IMR-90 (cell line): ENCODE measurements at regions not wholly inside any gene's neighbourhood (a gene's known extent, or its start where the extent isn't known, plus 50 kb on each side); places are given as distances from the start of the nearest gene placed in this dataset.

Experiments
- ATAC-seq: fragments of 200-7000 bp; cut with Tn5 transposase; 2 replicates; pipeline ENCODE4 v1.9.1; 2020; ENCODE audit warnings: low read depth, mild to moderate bottlenecking, moderate library complexity
- BruUV-seq: library from RNA; stranded (reverse); fragments of 400-500 nt; replicated peaks from 2 replicates; lab custom pipeline; 2021; lab: Mats Ljungman, UMichigan
- CTCF ChIA-PET: fragments of 300-600 bp; formaldehyde crosslinking; extraction: SDS; loops from one replicate; lab custom pipeline; 2021; ENCODE audit warnings: antibody characterized with exemption; lab: Yijun Ruan, JAX
- POLR2A ChIA-PET: fragments of 300-600 bp; sonication (Branson Sonifier 250); formaldehyde crosslinking; loops from one replicate; lab custom pipeline; 2022; ENCODE audit warnings: antibody characterized with exemption; ENCODE audit not compliant: unreplicated experiment; lab: Charles Lee
- DNase-seq: peaks from one replicate; pipeline ENCODE4 v3.0.0; 2013
- H2AFZ ChIP-seq: replicated peaks from 2 replicates; pipeline ENCODE3; 2013; ENCODE audit warnings: low read length, mild to moderate bottlenecking; ENCODE audit not compliant: poor library complexity
- H2AK5ac ChIP-seq: 2 replicates; pipeline ENCODE4 v1.6.1; 2013; ENCODE audit warnings: low read depth, low read length, inconsistent platforms
- H2AK9ac ChIP-seq: replicated peaks from 2 replicates; pipeline ENCODE3; 2013; ENCODE audit warnings: mild to moderate bottlenecking, low read depth, low read length, moderate library complexity; ENCODE audit not compliant: poor library complexity
- H2BK120ac ChIP-seq: 2 replicates; pipeline ENCODE4 v1.6.1; 2013; ENCODE audit warnings: low read depth, low read length, inconsistent platforms
- H2BK15ac ChIP-seq: 3 replicates; pipeline ENCODE4 v1.6.1; 2013; ENCODE audit warnings: low read depth, low read length, inconsistent platforms
- H2BK20ac ChIP-seq: 2 replicates; pipeline ENCODE4 v1.6.1; 2013; ENCODE audit warnings: low read depth, mild to moderate bottlenecking, inconsistent platforms, low read length, moderate library complexity
- H2BK5ac ChIP-seq: 2 replicates; pipeline ENCODE4 v1.6.1; 2013; ENCODE audit warnings: mild to moderate bottlenecking, low read depth, low read length, inconsistent platforms; ENCODE audit not compliant: poor library complexity, severe bottlenecking
- H3K14ac ChIP-seq: replicated peaks from 2 replicates; pipeline ENCODE4 v1.6.1; 2013; ENCODE audit warnings: low read depth, low read length, inconsistent platforms
- H3K18ac ChIP-seq: 2 replicates; pipeline ENCODE4 v1.6.1; 2013; ENCODE audit warnings: low read depth, low read length, control low read depth
- H3K23ac ChIP-seq: 2 replicates; pipeline ENCODE4 v1.6.1; 2013; ENCODE audit warnings: low read depth, low read length, inconsistent platforms
- H3K27ac ChIP-seq: 2 replicates; pipeline ENCODE4 v1.5.1; 2013; ENCODE audit warnings: mild to moderate bottlenecking, control low read depth, low read length; ENCODE audit not compliant: insufficient read depth
- H3K27me3 ChIP-seq: 2 replicates; pipeline ENCODE4 v1.6.1; 2013; ENCODE audit warnings: low read length; ENCODE audit not compliant: control insufficient read depth, insufficient read depth
- H3K36me3 ChIP-seq: 2 replicates; pipeline ENCODE4 v1.6.1; 2013; ENCODE audit warnings: low read length, mixed read lengths; ENCODE audit not compliant: control insufficient read depth, insufficient read depth
- H3K4ac ChIP-seq: 2 replicates; pipeline ENCODE4 v1.6.1; 2013; ENCODE audit warnings: low read depth, low read length, inconsistent platforms
- H3K4me1 ChIP-seq: 2 replicates; pipeline ENCODE4 v1.6.1; 2013; ENCODE audit warnings: low read length, mixed read lengths; ENCODE audit not compliant: control insufficient read depth, insufficient read depth
- H3K4me2 ChIP-seq: 2 replicates; pipeline ENCODE4 v1.6.1; 2013; ENCODE audit warnings: low read depth, mild to moderate bottlenecking, control low read depth, low read length, moderate library complexity
- H3K4me3 ChIP-seq: 2 replicates; pipeline ENCODE4 v1.5.1; 2013; ENCODE audit warnings: low read depth, mild to moderate bottlenecking, control low read depth, low read length, moderate library complexity; ENCODE audit not compliant: insufficient read depth
- H3K56ac ChIP-seq: 2 replicates; pipeline ENCODE4 v1.6.1; 2013; ENCODE audit warnings: low read length, inconsistent platforms; ENCODE audit not compliant: insufficient read depth; ENCODE audit errors: extremely low read depth
- H3K79me1 ChIP-seq, 2 experiments: 2 replicates each; pipeline ENCODE4 v1.6.1; 2013; ENCODE audit warnings: low read length in 2 of 2, inconsistent platforms in 1 of 2, low read depth in 1 of 2
- H3K9ac ChIP-seq: 2 replicates; pipeline ENCODE4 v1.6.1; 2013; ENCODE audit warnings: low read depth, low read length, control low read depth
- H3K9me1 ChIP-seq: 2 replicates; pipeline ENCODE4 v1.6.1; 2013; ENCODE audit warnings: low read length, inconsistent platforms; ENCODE audit not compliant: insufficient read depth
- H3K9me3 ChIP-seq: 2 replicates; pipeline ENCODE4 v1.6.1; 2013; ENCODE audit warnings: low read length; ENCODE audit not compliant: control insufficient read depth, insufficient read depth
- H4K20me1 ChIP-seq: 2 replicates; pipeline ENCODE4 v1.6.1; 2013; ENCODE audit warnings: low read length, inconsistent platforms; ENCODE audit not compliant: insufficient read depth
- H4K5ac ChIP-seq: 2 replicates; pipeline ENCODE4 v1.6.1; 2013; ENCODE audit warnings: mild to moderate bottlenecking, low read depth, low read length, control low read depth
- H4K8ac ChIP-seq, 2 experiments: 2 replicates each; pipeline ENCODE4 v1.6.1; 2013; ENCODE audit warnings: low read depth in 2 of 2, low read length in 2 of 2, control low read depth in 1 of 2, inconsistent platforms in 1 of 2
- H4K91ac ChIP-seq: 2 replicates; pipeline ENCODE4 v1.6.1; 2013; ENCODE audit warnings: low read depth, low read length, inconsistent platforms; ENCODE audit not compliant: insufficient read depth
- CHD1 ChIP-seq: IDR thresholded peaks from 2 replicates; pipeline ENCODE4 v1.6.1; 2012; ENCODE audit warnings: low read depth, low read length, improper control_type of control experiment
- MAFK ChIP-seq: IDR thresholded peaks from 2 replicates; pipeline ENCODE4 v1.6.1; 2012; ENCODE audit warnings: low read depth, low read length, improper control_type of control experiment
- MXI1 ChIP-seq: IDR thresholded peaks from 2 replicates; pipeline ENCODE4 v1.6.1; 2012; ENCODE audit warnings: low read depth, mild to moderate bottlenecking, low read length, moderate library complexity, borderline replicate concordance
- POLR2A ChIP-seq: IDR thresholded peaks from 2 replicates; pipeline ENCODE4 v1.6.1; 2012; ENCODE audit warnings: mild to moderate bottlenecking, low read depth, low read length
- RAD21 ChIP-seq: IDR thresholded peaks from 2 replicates; pipeline ENCODE4 v1.6.1; 2012; ENCODE audit warnings: low read length, improper control_type of control experiment
- RCOR1 ChIP-seq: IDR thresholded peaks from 2 replicates; pipeline ENCODE4 v1.6.1; 2012; ENCODE audit warnings: mild to moderate bottlenecking, low read length, improper control_type of control experiment; ENCODE audit not compliant: insufficient replicate concordance
- SMC3 ChIP-seq: fragments of 150-350 bp; IDR thresholded peaks from 2 replicates; pipeline ENCODE4 v1.6.1; 2016; ENCODE audit warnings: low read depth, mild to moderate bottlenecking, antibody characterized with exemption, low read length, moderate library complexity
- WGBS, 2 experiments: methylation state at CpG; one replicate each; pipeline versions ENCODE4 v1.1.5 to v1.1.7; 2013; ENCODE audit warnings: missing lambda C conversion rate in 2 of 2; ENCODE audit not compliant: insufficient read length in 1 of 2; ENCODE audit errors: extremely low coverage in 2 of 2; 5-methylcytosine and 5-hydroxymethylcytosine counted together
- dilution Hi-C: fragments of 300-500 bp; cut with HindIII; formaldehyde crosslinking; loops from one replicate; pipeline ENCODE4 v1.14.3; 2018; ENCODE audit warnings: low sequenced_read_pairs; ENCODE audit not compliant: unreplicated experiment
- in situ Hi-C: fragments of 300-500 bp; cut with MboI; formaldehyde crosslinking; loops from 3 replicates; pipeline ENCODE4 v1.14.3; 2019; ENCODE audit warnings: low sequenced_read_pairs, inconsistent platforms, mixed read lengths
- intact Hi-C: fragments of 100-400 bp; cut with micrococcal nuclease; formaldehyde crosslinking; loops from 2 replicates; pipeline ENCODE4 v1.10.0; 2022
- TF ChIP-seq, protein P1 (sequence below): fragments of 150-350 bp; IDR thresholded peaks from 2 replicates; pipeline ENCODE4 v1.6.1; 2017; ENCODE audit warnings: mild to moderate bottlenecking, antibody characterized with exemption, low read length, low read depth
- TF ChIP-seq, protein P2 (sequence below): conservative IDR thresholded peaks from 2 replicates; pipeline ENCODE4 v1.5.1; 2012; ENCODE audit warnings: mild to moderate bottlenecking, low read depth, low read length, improper control_type of control experiment

DNA sequence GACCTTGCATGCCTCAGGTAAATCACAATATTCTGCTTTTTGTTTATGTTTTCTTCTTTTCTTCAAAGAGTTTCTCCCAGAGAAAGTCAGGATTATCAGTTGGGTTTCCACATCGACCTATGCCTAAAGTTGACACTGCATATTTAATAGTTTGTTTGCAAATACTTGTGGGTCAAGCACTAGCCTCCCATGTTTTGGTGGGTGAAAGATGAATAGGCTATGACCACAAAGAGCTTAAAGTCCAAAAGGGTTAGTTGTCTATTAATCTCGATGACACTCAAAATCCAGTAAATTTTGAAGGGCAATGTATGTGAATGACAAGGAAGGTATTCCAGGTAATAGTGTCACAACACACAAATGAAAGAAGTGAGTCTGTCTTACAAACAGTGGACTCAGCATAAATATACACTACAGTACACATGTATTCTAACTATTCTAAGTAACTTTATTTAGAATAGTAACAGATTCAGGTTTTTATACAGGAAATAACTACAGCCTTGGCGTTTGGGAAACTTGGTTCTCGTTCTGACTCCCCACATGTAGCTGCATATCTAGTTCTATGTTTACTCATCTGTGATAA lies 667.1 kb downstream of the PCDH17 start:
- Histone ChIP-seq H2BK5ac (no peak overlapping the region), H3K14ac (no peak overlapping the region), H3K9me1 (no peaks in the 10 kb centered on the region), H3K79me1 (no peaks in the 10 kb centered on the region), H2AK5ac (no peak overlapping the region), H3K4me2 (no peak overlapping the region), H2AK9ac (no peak overlapping the region), H2AFZ (no peak overlapping the region), H3K9me3 (no peaks in the 10 kb centered on the region), H4K91ac (no peak overlapping the region), H3K27ac (no peak overlapping the region), H3K36me3 (no peaks in the 10 kb centered on the region), H3K56ac (no peak overlapping the region), H2BK120ac (no peak overlapping the region), H3K9ac (no peak overlapping the region), H3K4me3 (no peak overlapping the region), H3K4me1 (no peaks in the 10 kb centered on the region), H3K18ac (no peak overlapping the region), H4K5ac (no peak overlapping the region), H3K4ac (no peak overlapping the region), H4K20me1 (no peaks in the 10 kb centered on the region), H3K23ac (no peak overlapping the region), H2BK20ac (no peak overlapping the region), H2BK15ac (no peak overlapping the region), H3K27me3 (no peaks in the 10 kb centered on the region), H4K8ac (no peak overlapping the region)
- DNase-seq = no peak
- dilution Hi-C loops (no loop called here), intact Hi-C loops (no loop called here), in situ Hi-C loops (no loop called here)
- no TSS peak for BruUV-seq
- ChIA-PET POLR2A (no interaction called here), CTCF (no interaction called here)
- no peak for TF ChIP-seq SMC3
- TF ChIP-seq CHD1 = no peak
- no peak for TF ChIP-seq RAD21
- TF ChIP-seq, protein P1, sequence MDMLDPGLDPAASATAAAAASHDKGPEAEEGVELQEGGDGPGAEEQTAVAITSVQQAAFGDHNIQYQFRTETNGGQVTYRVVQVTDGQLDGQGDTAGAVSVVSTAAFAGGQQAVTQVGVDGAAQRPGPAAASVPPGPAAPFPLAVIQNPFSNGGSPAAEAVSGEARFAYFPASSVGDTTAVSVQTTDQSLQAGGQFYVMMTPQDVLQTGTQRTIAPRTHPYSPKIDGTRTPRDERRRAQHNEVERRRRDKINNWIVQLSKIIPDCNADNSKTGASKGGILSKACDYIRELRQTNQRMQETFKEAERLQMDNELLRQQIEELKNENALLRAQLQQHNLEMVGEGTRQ = no peak
- TF ChIP-seq POLR2A = no peak
- TF ChIP-seq MAFK = no peak
- TF ChIP-seq RCOR1 = no peak
- TF ChIP-seq, protein P2, sequence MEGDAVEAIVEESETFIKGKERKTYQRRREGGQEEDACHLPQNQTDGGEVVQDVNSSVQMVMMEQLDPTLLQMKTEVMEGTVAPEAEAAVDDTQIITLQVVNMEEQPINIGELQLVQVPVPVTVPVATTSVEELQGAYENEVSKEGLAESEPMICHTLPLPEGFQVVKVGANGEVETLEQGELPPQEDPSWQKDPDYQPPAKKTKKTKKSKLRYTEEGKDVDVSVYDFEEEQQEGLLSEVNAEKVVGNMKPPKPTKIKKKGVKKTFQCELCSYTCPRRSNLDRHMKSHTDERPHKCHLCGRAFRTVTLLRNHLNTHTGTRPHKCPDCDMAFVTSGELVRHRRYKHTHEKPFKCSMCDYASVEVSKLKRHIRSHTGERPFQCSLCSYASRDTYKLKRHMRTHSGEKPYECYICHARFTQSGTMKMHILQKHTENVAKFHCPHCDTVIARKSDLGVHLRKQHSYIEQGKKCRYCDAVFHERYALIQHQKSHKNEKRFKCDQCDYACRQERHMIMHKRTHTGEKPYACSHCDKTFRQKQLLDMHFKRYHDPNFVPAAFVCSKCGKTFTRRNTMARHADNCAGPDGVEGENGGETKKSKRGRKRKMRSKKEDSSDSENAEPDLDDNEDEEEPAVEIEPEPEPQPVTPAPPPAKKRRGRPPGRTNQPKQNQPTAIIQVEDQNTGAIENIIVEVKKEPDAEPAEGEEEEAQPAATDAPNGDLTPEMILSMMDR = no peak
- TF ChIP-seq MXI1 = no peak
- ATAC-seq = no peak
- WGBS, 2 experiments = no CpG with 5 or more reads among the region's 4 CpGs
